B cell (primary cell): ENCODE measurements at regions not wholly inside any gene's neighbourhood (a gene's known extent, or its start where the extent isn't known, plus 50 kb on each side); places are given as distances from the start of the nearest gene placed in this dataset.

Experiments used
- ATAC-seq: fragments of 200-7000 bp; cut with Tn5 transposase; one replicate; pipeline ENCODE4 v1.10.0; 2021; ENCODE audit warnings: low read depth, mild to moderate bottlenecking, moderate number of reproducible peaks, moderate library complexity
- CTCF ChIA-PET: fragments of 350-600 bp; sonication (Branson Sonifier 250); formaldehyde crosslinking; loops from one replicate; lab custom pipeline; 2021; ENCODE audit warnings: antibody characterized with exemption, inconsistent platforms; lab: Charles Lee
- POLR2A ChIA-PET: fragments of 350-600 bp; sonication (Branson Sonifier 250); formaldehyde crosslinking; loops from one replicate; lab custom pipeline; 2021; ENCODE audit warnings: antibody characterized with exemption; lab: Charles Lee
- DNase-seq: peaks from one replicate; pipeline ENCODE4 v3.0.0; 2013
- H2AFZ ChIP-seq: 2 replicates; pipeline ENCODE4 v1.6.1; 2012; ENCODE audit warnings: mild to moderate bottlenecking, low read depth, low read length; ENCODE audit not compliant: insufficient read depth, poor library complexity, severe bottlenecking
- H3K27ac ChIP-seq, 2 donors: 1 replicate in 1 of 2; 2 replicates in 1 of 2; pipeline ENCODE4 v1.5.1; 2012 to 2013; ENCODE audit warnings: low read length in 2 of 2, mild to moderate bottlenecking in 2 of 2, moderate library complexity in 1 of 2
- H3K27me3 ChIP-seq, 4 experiments: fragments of 200-600 bp in 1 of 4; sonication (generic) in 1 of 4; replicated peaks in 1 of 4; 1 replicate in 2 of 4; 2 replicates in 2 of 4; pipeline versions ENCODE4 v1.6.1 to v1.7.0; 2013 to 2016; ENCODE audit warnings: low read length in 3 of 4, mild to moderate bottlenecking in 2 of 4, mixed read lengths in 1 of 4, moderate library complexity in 1 of 4; ENCODE audit not compliant: insufficient read depth in 4 of 4, control insufficient read depth in 3 of 4; ENCODE audit errors: control extremely low read depth in 1 of 4
- H3K36me3 ChIP-seq, 2 experiments: replicated peaks in 1 of 2; 1 replicate in 1 of 2; 2 replicates in 1 of 2; pipeline versions ENCODE4 v1.6.1 to v1.7.1; 2013; ENCODE audit warnings: low read length in 1 of 2; ENCODE audit not compliant: insufficient read depth in 2 of 2, control insufficient read depth in 1 of 2; ENCODE audit errors: control extremely low read depth in 1 of 2, extremely low read depth in 1 of 2
- H3K4me1 ChIP-seq, 2 donors: fragments of 200-600 bp in 1 of 2; sonication (generic) in 1 of 2; 1 replicate in 1 of 2; 2 replicates in 1 of 2; pipeline versions ENCODE4 v1.5.1 to v1.6.1; 2013 to 2017; ENCODE audit warnings: low read length in 2 of 2; ENCODE audit not compliant: control insufficient read depth in 2 of 2, insufficient read depth in 2 of 2
- H3K4me2 ChIP-seq: replicated peaks from 2 replicates; pipeline ENCODE3; 2012; ENCODE audit warnings: mild to moderate bottlenecking, low read depth, low read length; ENCODE audit not compliant: poor library complexity, severe bottlenecking
- H3K4me3 ChIP-seq, 5 experiments: fragments of 200-600 bp in 1 of 5; sonication (generic) in 1 of 5; 1 replicate in 3 of 5; 2 replicates in 2 of 5; pipeline versions ENCODE4 v1.5.1 to v1.7.0; 2011 to 2016; ENCODE audit warnings: low read length in 4 of 5, mild to moderate bottlenecking in 4 of 5, low read depth in 2 of 5, control low read depth in 1 of 5, moderate library complexity in 1 of 5; ENCODE audit not compliant: insufficient read depth in 1 of 5; ENCODE audit errors: control extremely low read depth in 1 of 5, extremely low read depth in 1 of 5
- H3K79me2 ChIP-seq: fragments of 200-600 bp; sonication (generic); one replicate; pipeline ENCODE4 v1.6.0; 2016; ENCODE audit warnings: low read length; ENCODE audit not compliant: control insufficient read depth, insufficient read depth
- H3K9ac ChIP-seq: fragments of 200-600 bp; sonication (generic); 2 replicates; pipeline ENCODE4 v1.6.1; 2017; ENCODE audit warnings: mild to moderate bottlenecking, low read length, moderate library complexity
- H3K9me3 ChIP-seq, 3 donors: one replicate each; pipeline versions ENCODE4 v1.6.1 to v1.7.1; 2013; ENCODE audit warnings: low read length in 2 of 3; ENCODE audit not compliant: control insufficient read depth in 2 of 3, insufficient read depth in 1 of 3; ENCODE audit errors: control extremely low read depth in 1 of 3
- H4K20me1 ChIP-seq: 2 replicates; pipeline ENCODE4 v1.6.0; 2012; ENCODE audit warnings: mild to moderate bottlenecking, low read length; ENCODE audit not compliant: insufficient read depth, control insufficient read depth, poor library complexity, severe bottlenecking
- H3K27ac Mint-ChIP-seq: one replicate; pipeline ENCODE4 v1.8.0; 2021; ENCODE audit warnings: mixed read lengths
- H3K27me3 Mint-ChIP-seq: one replicate; pipeline ENCODE4 v1.8.0; 2021; ENCODE audit warnings: mixed read lengths
- H3K4me1 Mint-ChIP-seq: one replicate; pipeline ENCODE4 v1.8.0; 2021; ENCODE audit warnings: mixed read lengths
- H3K4me3 Mint-ChIP-seq: one replicate; pipeline ENCODE4 v1.8.0; 2021; ENCODE audit warnings: mixed read lengths
- H3K9me3 Mint-ChIP-seq: one replicate; pipeline ENCODE4 v1.8.0; 2022; ENCODE audit warnings: mixed read lengths; ENCODE audit not compliant: insufficient read depth
- CTCF ChIP-seq: fragments of 200-600 bp; IDR thresholded peaks from one replicate; pipeline ENCODE4 v1.8.0; 2022; ENCODE audit warnings: antibody characterized with exemption, mild to moderate bottlenecking
- EZH2 ChIP-seq: IDR thresholded peaks from 2 replicates; pipeline ENCODE4 v1.6.1; 2012; ENCODE audit warnings: borderline replicate concordance, low read depth, mild to moderate bottlenecking, moderate library complexity, low read length; ENCODE audit not compliant: insufficient read depth, poor library complexity, severe bottlenecking
- WGBS: methylation state at CpG from one replicate; pipeline ENCODE4 v1.1.5; 2013; ENCODE audit warnings: missing lambda C conversion rate; ENCODE audit not compliant: insufficient coverage; 5-methylcytosine and 5-hydroxymethylcytosine counted together
- intact Hi-C: fragments of 100-400 bp; cut with micrococcal nuclease; formaldehyde crosslinking; loops from one replicate; pipeline ENCODE4 v1.10.0; 2022

GRCh38 chr2:226487573-226487972 lies 312.0 kb downstream of the IRS1 start:
- Mint-ChIP-seq H3K27me3 (peaks cover 20% of the 10 kb centered on the region), H3K4me3 (no peak overlapping the region), H3K9me3 (no peaks in the 10 kb centered on the region), H3K27ac (no peak overlapping the region), H3K4me1 (no peaks in the 10 kb centered on the region)
- WGBS = no CpG with 5 or more reads among the region's 3 CpGs
- no peaks in the 10 kb centered on the region for H4K20me1 ChIP-seq
- H3K79me2 ChIP-seq = no peaks in the 10 kb centered on the region
- no peak overlapping the region for H3K4me2 ChIP-seq
- no peak for ATAC-seq
- no peak overlapping the region for H3K4me3 ChIP-seq
- no peak overlapping the region for H3K9ac ChIP-seq
- H2AFZ ChIP-seq = no peak overlapping the region
- no peak overlapping the region for H3K27ac ChIP-seq
- H3K36me3 ChIP-seq = no peaks in the 10 kb centered on the region
- TF ChIP-seq EZH2 (no peak), CTCF (no peak)
- no peak for DNase-seq
- ChIA-PET POLR2A (no interaction called here), CTCF (no interaction called here)
- H3K9me3 ChIP-seq = no peaks in the 10 kb centered on the region
- H3K4me1 ChIP-seq = no peaks in the 10 kb centered on the region
- intact Hi-C loops = no loop called here
- H3K27me3 ChIP-seq = no peaks in the 10 kb centered on the region

GRCh38 chr2:226483745-226484619 lies 315.6 kb downstream of the IRS1 start:
- intact Hi-C loops = no loop called here
- no peak overlapping the region for H3K9ac ChIP-seq
- no peak overlapping the region for H3K27ac ChIP-seq
- WGBS = no CpG with 5 or more reads among the region's 6 CpGs
- ATAC-seq (no peak), DNase-seq (no peak)
- H3K4me1 ChIP-seq = no peaks in the 10 kb centered on the region
- TF ChIP-seq CTCF (no peak), EZH2 (no peak)
- no peak overlapping the region for H3K4me3 ChIP-seq
- CTCF ChIA-PET = no interaction called here
- no peaks in the 10 kb centered on the region for H3K36me3 ChIP-seq
- H3K27me3 ChIP-seq = no peaks in the 10 kb centered on the region
- Mint-ChIP-seq H3K9me3 (no peaks in the 10 kb centered on the region), H3K4me3 (no peak overlapping the region), H3K27ac (no peak overlapping the region), H3K27me3 (peaks cover 12% of the 10 kb centered on the region), H3K4me1 (no peaks in the 10 kb centered on the region)
- POLR2A ChIA-PET = no interaction called here
- H4K20me1 ChIP-seq = no peaks in the 10 kb centered on the region
- no peak overlapping the region for H2AFZ ChIP-seq
- H3K9me3 ChIP-seq = no peaks in the 10 kb centered on the region
- H3K79me2 ChIP-seq = no peaks in the 10 kb centered on the region
- H3K4me2 ChIP-seq = no peak overlapping the region
